K562 (cell line): ENCODE measurements at regions not wholly inside any gene's neighbourhood (a gene's known extent, or its start where the extent isn't known, plus 50 kb on each side); places are given as distances from the start of the nearest gene placed in this dataset.

Experiments used
- ATAC-seq: fragments of 200-7000 bp; cut with Tn5 transposase; 3 replicates; pipeline ENCODE4 v1.9.1; 2020; ENCODE audit warnings: moderate library complexity
- BruUV-seq: library from RNA; stranded (reverse); fragments of 400-500 nt; replicated peaks from 2 replicates; lab custom pipeline; 2021; lab: Mats Ljungman, UMichigan
- CTCF ChIA-PET: fragments of 300-600 bp; formaldehyde crosslinking; extraction: SDS; loops from one replicate; lab custom pipeline; 2021; ENCODE audit warnings: low intra/inter-chr PET ratio; lab: Yijun Ruan, JAX
- POLR2A ChIA-PET: fragments of 300-600, 350-650 bp; sonication (Branson Sonifier 250); formaldehyde crosslinking; extraction: SDS; loops from one replicate; lab custom pipeline; 2021; ENCODE audit warnings: antibody characterized with exemption, inconsistent platforms; lab: Yijun Ruan, JAX
- DNase-seq, 4 experiments: peaks; one replicate each; pipeline versions ENCODE4 v3.0.0 to v3.0.0-alpha.2; 2011 to 2018; ENCODE audit warnings: low spot score in 3 of 4, mixed read lengths in 3 of 4; ENCODE audit errors: extremely low read depth in 1 of 4
- FAIRE-seq: peaks from 2 replicates; lab custom pipeline; 2011; peaks lifted over from hg19 to GRCh38; lab: Jason Lieb, UNC
- H2AFZ ChIP-seq: 2 replicates; pipeline ENCODE4 v1.6.0; 2011; ENCODE audit warnings: low read depth, low read length, control low read depth, inconsistent platforms
- H3K27ac ChIP-seq: fragments of 200-600 bp; 3 replicates; pipeline ENCODE4 v1.8.0; 2011; ENCODE audit warnings: low read depth, mild to moderate bottlenecking, control low read depth, inconsistent platforms, low read length, moderate library complexity, mixed read lengths; ENCODE audit errors: extremely low read depth
- H3K27me3 ChIP-seq, 2 experiments: fragments of 300-600 bp in 1 of 2; 2 replicates in 1 of 2; 3 replicates in 1 of 2; pipeline versions ENCODE4 v1.6.0 to v1.8.0; 2011; ENCODE audit warnings: inconsistent platforms in 2 of 2, low read length in 2 of 2, mild to moderate bottlenecking in 1 of 2, mixed read lengths in 1 of 2, moderate library complexity in 1 of 2; ENCODE audit not compliant: control insufficient read depth in 2 of 2, insufficient read depth in 2 of 2
- H3K36me3 ChIP-seq: fragments of 300-600 bp; 3 replicates; pipeline ENCODE4 v1.8.0; 2011; ENCODE audit warnings: mild to moderate bottlenecking, low read length, inconsistent platforms; ENCODE audit not compliant: control insufficient read depth, insufficient read depth
- H3K4me1 ChIP-seq, 2 experiments: fragments of 200-600 bp in 1 of 2; replicated peaks in 1 of 2; 2 replicates in 1 of 2; 3 replicates in 1 of 2; pipeline versions ENCODE4 v1.5.1 to v1.8.0; 2011; ENCODE audit warnings: inconsistent platforms in 2 of 2, low read length in 2 of 2, mild to moderate bottlenecking in 1 of 2, mixed read lengths in 1 of 2, moderate library complexity in 1 of 2; ENCODE audit not compliant: control insufficient read depth in 2 of 2, insufficient read depth in 2 of 2
- H3K4me2 ChIP-seq: 2 replicates; pipeline ENCODE4 v1.6.1; 2011; ENCODE audit warnings: low read length, control low read depth, inconsistent platforms, mixed read lengths; ENCODE audit not compliant: insufficient read depth
- H3K4me3 ChIP-seq: fragments of 200-600 bp; sonication (generic), shearing (Covaris generic); 2 replicates; pipeline ENCODE4 v1.5.1; 2016; ENCODE audit warnings: control low read depth, inconsistent platforms
- H3K79me2 ChIP-seq: fragments of 200-600 bp; 3 replicates; pipeline ENCODE4 v1.8.0; 2011; ENCODE audit warnings: low read length, inconsistent platforms; ENCODE audit not compliant: control insufficient read depth, insufficient read depth
- H3K9ac ChIP-seq, 2 experiments: 2 replicates each; pipeline versions ENCODE4 v1.6.0 to v1.6.1; 2011; ENCODE audit warnings: low read depth in 2 of 2, low read length in 2 of 2, control low read depth in 1 of 2, inconsistent platforms in 1 of 2, mild to moderate bottlenecking in 1 of 2, mixed read lengths in 1 of 2; ENCODE audit not compliant: insufficient read depth in 1 of 2
- H3K9me1 ChIP-seq: one replicate; pipeline ENCODE4 v1.6.0; 2011; ENCODE audit warnings: inconsistent platforms, mild to moderate bottlenecking, low read length, moderate library complexity; ENCODE audit not compliant: control insufficient read depth, insufficient read depth
- H3K9me3 ChIP-seq: replicated peaks from 2 replicates; pipeline ENCODE4 v1.5.1; 2011; ENCODE audit warnings: low read depth, low read length, inconsistent platforms; ENCODE audit not compliant: control insufficient read depth, insufficient read depth
- H4K20me1 ChIP-seq: replicated peaks from 2 replicates; pipeline ENCODE4 v1.6.1; 2011; ENCODE audit warnings: low read length, inconsistent platforms, mixed read lengths; ENCODE audit not compliant: control insufficient read depth, insufficient read depth
- ATF4 ChIP-seq: fragments of 450-650 bp; formaldehyde crosslinking; IDR thresholded peaks from 2 replicates; pipeline ENCODE4 v1.4.0; 2022; ENCODE audit warnings: mild to moderate bottlenecking, moderate library complexity
- BRCA1 ChIP-seq, 2 experiments: fragments of 450-650 bp in 1 of 2; sonication (generic) in 1 of 2; formaldehyde crosslinking in 1 of 2; IDR thresholded peaks; 2 replicates each; pipeline versions ENCODE4 v1.5.0 to v1.6.1; 2017 to 2020; ENCODE audit warnings: mild to moderate bottlenecking in 1 of 2, missing genetic modification reagents in 1 of 2
- CHD2 ChIP-seq: IDR thresholded peaks from 2 replicates; pipeline ENCODE4 v1.6.1; 2011; ENCODE audit warnings: low read depth, low read length
- DNMT1 ChIP-seq: fragments of 450-650 bp; IDR thresholded peaks from 2 replicates; pipeline ENCODE4 v1.6.1; 2016; ENCODE audit warnings: antibody characterized with exemption, mild to moderate bottlenecking
- DPF2 ChIP-seq: fragments of 450-650 bp; IDR thresholded peaks from 2 replicates; pipeline ENCODE4 v1.6.1; 2016
- GATA2 ChIP-seq: sonication (generic); formaldehyde crosslinking; IDR thresholded peaks from 2 replicates; pipeline ENCODE4 v1.4.0; 2020; ENCODE audit warnings: mild to moderate bottlenecking, missing genetic modification reagents
- HNRNPUL1 ChIP-seq: fragments of 200-400 bp; formaldehyde crosslinking; IDR thresholded peaks from 2 replicates; pipeline ENCODE4 v1.6.1; 2017; ENCODE audit warnings: low read length
- KLF16 ChIP-seq: IDR thresholded peaks from 2 replicates; pipeline ENCODE4 v1.6.1; 2016; ENCODE audit warnings: antibody characterized with exemption
- MEF2A ChIP-seq: IDR thresholded peaks from 2 replicates; pipeline ENCODE4 v1.6.1; 2011; ENCODE audit warnings: low read depth, mild to moderate bottlenecking, low read length, moderate library complexity; ENCODE audit not compliant: control insufficient read depth
- RBM15 ChIP-seq: fragments of 200-400 bp; formaldehyde crosslinking; IDR thresholded peaks from 2 replicates; pipeline ENCODE4 v1.6.1; 2018; ENCODE audit warnings: mild to moderate bottlenecking, low read length, moderate library complexity; ENCODE audit not compliant: insufficient read depth
- SAFB2 ChIP-seq: fragments of 200-400 bp; formaldehyde crosslinking; IDR thresholded peaks from 2 replicates; pipeline ENCODE4 v1.6.1; 2018; ENCODE audit warnings: borderline replicate concordance, low read length, low read depth, moderate library complexity; ENCODE audit not compliant: severe bottlenecking
- SMAD2 ChIP-seq: fragments of 150-350 bp; IDR thresholded peaks from 2 replicates; pipeline ENCODE4 v1.6.1; 2014; ENCODE audit warnings: low read depth, mild to moderate bottlenecking, low read length
- TEAD2 ChIP-seq: fragments of 450-650 bp; IDR thresholded peaks from 2 replicates; pipeline ENCODE4 v1.6.1; 2016; ENCODE audit warnings: missing genetic modification characterization, control low read depth, missing compliant biosample characterization
- TRIM24 ChIP-seq, 2 experiments: fragments of 450-650 bp; IDR thresholded peaks; 2 replicates each; pipeline ENCODE4 v1.6.1; 2016
- ZNF140 ChIP-seq: fragments of 250-450 bp; sonication (Bioruptor Pico); IDR thresholded peaks from 2 replicates; pipeline ENCODE4 v1.8.0; 2021; ENCODE audit warnings: moderate library complexity, mild to moderate bottlenecking, inconsistent platforms
- ZNF778 ChIP-seq: fragments of 450-650 bp; formaldehyde crosslinking; IDR thresholded peaks from 2 replicates; pipeline ENCODE4 v1.4.0; 2020; ENCODE audit warnings: mild to moderate bottlenecking, moderate library complexity
- ZNF79 ChIP-seq: fragments of 250-450 bp; sonication (Bioruptor Pico); IDR thresholded peaks from 2 replicates; pipeline ENCODE4 v1.4.0; 2020; ENCODE audit warnings: low read depth, mild to moderate bottlenecking, moderate library complexity
- WGBS: fragments of 100-300 bp; shearing (Covaris generic); methylation state at CpG from one replicate; pipeline ENCODE4 v1.1.6; 2016; ENCODE audit warnings: low coverage, mixed read lengths; ENCODE audit not compliant: insufficient coverage; ENCODE audit errors: missing lambda C conversion rate; 5-methylcytosine and 5-hydroxymethylcytosine counted together
- in situ Hi-C: fragments of 300-500 bp; cut with MboI; formaldehyde crosslinking; loops from 4 replicates; pipeline ENCODE4 v1.15.0; 2018; ENCODE audit warnings: inconsistent platforms, mixed read lengths
- intact Hi-C: fragments of 100-400 bp; cut with micrococcal nuclease; formaldehyde crosslinking; loops from 2 replicates; pipeline ENCODE4 v1.14.2; 2022

DNA sequence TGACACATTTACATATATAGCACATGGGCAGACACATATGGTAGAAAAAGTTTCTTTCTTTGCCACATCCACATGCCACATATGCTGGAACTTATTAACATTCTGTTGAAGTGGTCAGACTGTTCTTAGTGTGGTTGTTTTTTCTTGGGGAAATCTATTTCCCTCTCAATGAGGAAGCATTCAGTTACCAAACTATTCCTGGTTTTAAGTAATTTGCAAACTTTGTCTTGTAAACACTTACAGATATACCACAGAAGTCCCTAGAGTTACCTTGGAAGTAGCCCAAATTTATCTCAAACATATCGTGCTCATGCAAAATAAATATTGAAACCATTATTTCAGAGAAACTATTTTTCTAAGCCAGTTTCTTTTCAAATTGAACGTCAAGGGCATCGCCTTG lies 625.5 kb upstream of the INTU start:
- TF ChIP-seq RBM15: no peak
- TF ChIP-seq GATA2 (CRISPR knock-in tag): no peak
- TF ChIP-seq DPF2: no peak
- TF ChIP-seq TRIM24 (IDR thresholded peaks at IDR 0.05): no peak
- TF ChIP-seq ZNF778: no peak
- no peak for TF ChIP-seq TEAD2
- no peak for TF ChIP-seq ATF4 (CRISPR knock-in tag)
- no peak for TF ChIP-seq DNMT1
- no peak for TF ChIP-seq HNRNPUL1
- TF ChIP-seq KLF16: no peak
- TF ChIP-seq ZNF79 (CRISPR knock-in tag): no peak
- TF ChIP-seq BRCA1 (IDR thresholded peaks at IDR 0.05): no peak
- TF ChIP-seq BRCA1 (CRISPR knock-in tag; IDR thresholded peaks at IDR 0.05): no peak
- no peak for TF ChIP-seq SAFB2
- no peak for TF ChIP-seq SMAD2
- TF ChIP-seq ZNF140: no peak
- TF ChIP-seq MEF2A: no peak
- TF ChIP-seq CHD2: no peak

More for the DNA sequence above, 625.5 kb upstream of the INTU start:
- Histone ChIP-seq H4K20me1 (no peaks in the 10 kb centered on the region), H3K9me3 (no peaks in the 10 kb centered on the region), H3K36me3 (no peaks in the 10 kb centered on the region), H3K4me1 (no peaks in the 10 kb centered on the region), H3K27ac (no peak overlapping the region), H3K4me3 (no peak overlapping the region), H3K4me2 (no peak overlapping the region), H3K9ac (no peak overlapping the region), H3K79me2 (no peaks in the 10 kb centered on the region), H3K9me1 (no peaks in the 10 kb centered on the region), H3K27me3 (no peaks in the 10 kb centered on the region), H2AFZ (peak overlapping the region; percentile 9; the same call in 1 of the 2 replicates)
- intact Hi-C loops: no loop called here
- ATAC-seq: no peak
- no peak for DNase-seq
- ChIA-PET POLR2A (no interaction called here), CTCF (interaction anchor here (0.7 kb wide), 1 partner anchor 244 kb away, joined by 3 read pairs; no protein-coding TSS in a partner anchor)
- FAIRE-seq: peak; percentile 15
- in situ Hi-C loops: no loop called here
- WGBS: 41% methylated on average over 3 of the region's 3 CpGs
- BruUV-seq: no TSS peak
